ENCODE measurements at regions not wholly inside any gene's neighbourhood (a gene's known extent, or its start where the extent isn't known, plus 50 kb on each side); places are given as distances from the start of the nearest gene placed in this dataset.

DNA sequence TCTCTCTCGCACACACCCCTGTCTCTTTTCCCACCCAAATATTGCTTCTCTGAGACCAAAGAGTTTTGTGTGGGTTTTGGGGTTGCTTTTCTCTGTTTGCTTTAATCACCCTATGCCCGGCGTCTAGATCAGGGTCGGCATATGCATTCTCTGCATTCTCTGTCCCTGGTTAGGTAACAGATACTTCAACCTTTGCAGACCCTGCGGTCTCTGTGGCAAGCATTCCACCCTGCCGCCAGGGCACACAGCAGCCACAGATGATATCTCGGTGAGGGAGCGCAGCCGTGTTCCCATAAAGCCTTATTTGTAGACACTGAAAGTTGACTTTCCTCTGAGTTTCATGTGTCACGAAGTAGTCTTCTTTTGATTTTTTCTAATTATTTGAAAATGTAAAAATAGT is 110.4 kb upstream of the FZD10 start:
- TF ChIP-seq, protein P1, sequence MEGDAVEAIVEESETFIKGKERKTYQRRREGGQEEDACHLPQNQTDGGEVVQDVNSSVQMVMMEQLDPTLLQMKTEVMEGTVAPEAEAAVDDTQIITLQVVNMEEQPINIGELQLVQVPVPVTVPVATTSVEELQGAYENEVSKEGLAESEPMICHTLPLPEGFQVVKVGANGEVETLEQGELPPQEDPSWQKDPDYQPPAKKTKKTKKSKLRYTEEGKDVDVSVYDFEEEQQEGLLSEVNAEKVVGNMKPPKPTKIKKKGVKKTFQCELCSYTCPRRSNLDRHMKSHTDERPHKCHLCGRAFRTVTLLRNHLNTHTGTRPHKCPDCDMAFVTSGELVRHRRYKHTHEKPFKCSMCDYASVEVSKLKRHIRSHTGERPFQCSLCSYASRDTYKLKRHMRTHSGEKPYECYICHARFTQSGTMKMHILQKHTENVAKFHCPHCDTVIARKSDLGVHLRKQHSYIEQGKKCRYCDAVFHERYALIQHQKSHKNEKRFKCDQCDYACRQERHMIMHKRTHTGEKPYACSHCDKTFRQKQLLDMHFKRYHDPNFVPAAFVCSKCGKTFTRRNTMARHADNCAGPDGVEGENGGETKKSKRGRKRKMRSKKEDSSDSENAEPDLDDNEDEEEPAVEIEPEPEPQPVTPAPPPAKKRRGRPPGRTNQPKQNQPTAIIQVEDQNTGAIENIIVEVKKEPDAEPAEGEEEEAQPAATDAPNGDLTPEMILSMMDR (IDR thresholded peaks at IDR 0.05): no peak
- no peak for TF ChIP-seq POLR2A (IDR thresholded peaks at IDR 0.05)
